Activated T-cell treated with anti-CD3 and anti-CD28 coated beads, Interleukin-2, amount 50 U/mL, for 72 hours (primary cell): ENCODE measurements at regions not wholly inside any gene's neighbourhood (a gene's known extent, or its start where the extent isn't known, plus 50 kb on each side); places are given as distances from the start of the nearest gene placed in this dataset.

Experiments
- ATAC-seq, 2 donors: fragments of 150-1000 bp; cut with Tn5 transposase; replicated peaks in 1 of 2; 2 replicates each; pipeline ENCODE4 v1.10.0; 2021; ENCODE audit warnings: moderate library complexity in 2 of 2, mild to moderate bottlenecking in 1 of 2
- DNase-seq, 2 donors: peaks; one replicate each; pipeline ENCODE4 v3.0.0; 2021 to 2022; ENCODE audit warnings: mixed read lengths in 1 of 2
- H3K27ac Mint-ChIP-seq: one replicate; pipeline ENCODE4 v1.8.0; 2022; ENCODE audit warnings: mild to moderate bottlenecking, moderate library complexity, mixed read lengths
- H3K27me3 Mint-ChIP-seq: one replicate; pipeline ENCODE4 v1.8.0; 2022; ENCODE audit warnings: low read depth, mixed read lengths
- H3K36me3 Mint-ChIP-seq, 2 donors: one replicate each; pipeline ENCODE4 v1.8.0; 2022; ENCODE audit warnings: mixed read lengths in 2 of 2, mild to moderate bottlenecking in 1 of 2; ENCODE audit not compliant: insufficient read depth in 2 of 2
- H3K4me1 Mint-ChIP-seq: one replicate; pipeline ENCODE4 v1.8.0; 2022; ENCODE audit warnings: low read depth, mixed read lengths
- H3K4me3 Mint-ChIP-seq, 2 donors: one replicate each; pipeline ENCODE4 v1.8.0; 2022; ENCODE audit warnings: mild to moderate bottlenecking in 2 of 2, mixed read lengths in 2 of 2, moderate library complexity in 2 of 2
- H3K9me3 Mint-ChIP-seq, 2 donors: one replicate each; pipeline ENCODE4 v1.8.0; 2022; ENCODE audit warnings: mixed read lengths in 2 of 2

GRCh38 chr7:140232957-140233917, 56.5 kb upstream of the KDM7A start:
- ATAC-seq, result no peak
- Mint-ChIP-seq H3K27me3 (no peaks in the 10 kb centered on the region), H3K4me3 (peak overlapping the region in 1 of 2 donors; percentile 87), H3K27ac (no peak overlapping the region), H3K4me1 (peaks cover 40% of the 10 kb centered on the region), H3K9me3 (no peaks in the 10 kb centered on the region), H3K36me3 (peaks cover 0 to 3% of the 10 kb centered on the region in 2 donors)
- no peak for DNase-seq

GRCh38 chr7:140231771-140232491, 55.1 kb upstream of the KDM7A start:
- DNase-seq (peak; percentile 19 to 22), ATAC-seq (peak; percentile 12 to 18)
- Mint-ChIP-seq H3K36me3 (peaks cover 0 to 3% of the 10 kb centered on the region in 2 donors), H3K27ac (peak overlapping the region; percentile 45), H3K27me3 (no peaks in the 10 kb centered on the region), H3K4me3 (peak overlapping the region; percentile 87 to 93), H3K9me3 (no peaks in the 10 kb centered on the region), H3K4me1 (peaks cover 43% of the 10 kb centered on the region)

GRCh38 chr7:140230861-140231770, 54.3 kb upstream of the KDM7A start:
- H3K9me3 Mint-ChIP-seq, result no peaks in the 10 kb centered on the region
- H3K27ac Mint-ChIP-seq, result peak overlapping the region; percentile 83
- ATAC-seq (peak; percentile 47 to 57), DNase-seq (peak; percentile 65 to 66)
- no peaks in the 10 kb centered on the region for H3K27me3 Mint-ChIP-seq
- H3K4me3 Mint-ChIP-seq, result peak overlapping the region; percentile 87 to 93
- H3K36me3 Mint-ChIP-seq, result peaks cover 0 to 3% of the 10 kb centered on the region in 2 donors
- H3K4me1 Mint-ChIP-seq, result peaks cover 51% of the 10 kb centered on the region

- H3K27ac Mint-ChIP-seq, result no peak overlapping the region
- H3K4me1 Mint-ChIP-seq, result peaks cover 57% of the 10 kb centered on the region
- peak; percentile 73 to 74 for ATAC-seq
- no peaks in the 10 kb centered on the region for H3K9me3 Mint-ChIP-seq
- H3K27me3 Mint-ChIP-seq, result no peaks in the 10 kb centered on the region
- peak; percentile 85 to 89 for DNase-seq
- H3K4me3 Mint-ChIP-seq, result peak overlapping the region; percentile 87 to 93
- peaks cover 0 to 3% of the 10 kb centered on the region in 2 donors for H3K36me3 Mint-ChIP-seq
Observed at GRCh38 chr7:140230516-140230860, 53.7 kb upstream of the KDM7A start.

GRCh38 chr7:140229591-140230515, 53.1 kb upstream of the KDM7A start:
- Mint-ChIP-seq H3K27me3 (no peaks in the 10 kb centered on the region), H3K36me3 (peaks cover 0 to 3% of the 10 kb centered on the region in 2 donors), H3K9me3 (no peaks in the 10 kb centered on the region), H3K4me1 (peaks cover 61% of the 10 kb centered on the region), H3K27ac (peak overlapping the region; percentile 86), H3K4me3 (peak overlapping the region; percentile 87 to 93)
- ATAC-seq, result peak; percentile 66 to 69
- peak; percentile 73 to 75 for DNase-seq

- no peak for DNase-seq
- Mint-ChIP-seq H3K27ac (peak overlapping the region; percentile 86), H3K4me1 (peaks cover 69% of the 10 kb centered on the region), H3K9me3 (no peaks in the 10 kb centered on the region), H3K36me3 (peaks cover 0 to 3% of the 10 kb centered on the region in 2 donors), H3K27me3 (no peaks in the 10 kb centered on the region), H3K4me3 (peak overlapping the region; percentile 87 to 93)
- no peak for ATAC-seq
Observed at GRCh38 chr7:140229101-140229525, 52.3 kb upstream of the KDM7A start.
